ENCODE measurements at regions not wholly inside any gene's neighbourhood (a gene's known extent, or its start where the extent isn't known, plus 50 kb on each side); places are given as distances from the start of the nearest gene placed in this dataset.
A peak's percentile ranks its signal among the peaks of the same experiment; 100 is the strongest.
"Not testable (repeated sequence)": the region's sequence is repeated elsewhere in the genome, so short reads cannot be mapped to it uniquely, and the experiment has no call there.

DNA sequence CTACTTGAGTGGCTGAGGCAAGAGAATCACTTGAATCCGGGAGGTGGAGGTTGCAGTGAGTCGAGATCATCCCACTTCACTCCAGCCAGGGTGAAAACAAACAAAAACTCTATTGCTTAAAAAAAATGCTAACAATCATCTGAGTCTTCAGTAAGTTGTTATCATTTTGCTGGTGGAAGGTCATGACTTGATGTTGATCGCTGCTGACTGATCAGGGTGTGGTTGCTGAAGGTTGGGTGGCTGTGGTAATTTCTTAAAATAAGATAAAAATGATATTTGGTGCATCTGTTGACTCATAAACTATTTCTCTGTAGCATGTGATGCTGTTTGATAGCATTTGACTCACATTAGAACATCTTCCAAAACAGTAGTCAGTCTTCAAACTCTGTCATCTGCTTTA is 349.4 kb upstream of the PAPPA start:
- DNase-seq (ENCODE audit: low spot score): no peak

DNA sequence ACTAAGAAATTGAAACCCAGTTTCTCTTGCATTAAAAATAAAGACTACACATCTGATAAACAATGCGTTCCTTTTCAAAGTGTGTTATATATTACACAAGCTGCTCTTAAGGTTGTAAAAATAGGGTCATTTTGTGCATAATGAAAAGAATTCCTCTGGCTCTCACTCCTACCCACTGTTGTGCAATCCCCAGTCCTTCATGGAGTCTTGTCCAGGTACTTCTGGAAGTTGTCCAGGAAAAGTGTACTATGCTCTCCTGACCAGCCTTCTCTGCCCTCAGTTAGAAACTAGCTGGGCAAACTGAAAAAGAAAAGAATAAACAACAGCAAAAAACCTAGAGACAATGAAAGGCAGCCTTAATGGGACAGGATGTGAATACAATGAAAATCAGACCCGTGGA is 345.5 kb upstream of the PAPPA start:
- DNase-seq (ENCODE audit: low spot score): no peak

DNA sequence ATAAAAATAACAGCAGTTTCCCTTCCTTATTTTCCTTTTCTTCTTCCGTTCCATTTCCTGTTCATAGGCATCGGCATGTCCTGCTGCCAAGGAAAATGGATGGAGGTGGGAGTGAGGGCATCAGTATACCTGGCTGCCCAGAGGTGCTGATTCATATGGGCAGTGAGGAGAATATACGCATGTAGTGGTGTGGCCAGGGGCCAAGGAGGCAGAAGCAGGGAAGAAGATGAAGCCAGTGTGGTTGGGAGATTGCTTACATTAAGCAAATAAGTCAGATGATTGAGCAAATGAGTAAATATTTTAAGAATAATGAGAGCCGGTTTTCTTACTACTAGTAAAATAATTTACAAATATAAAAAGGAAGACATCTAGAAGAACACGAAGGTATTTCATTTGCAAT is 344.9 kb upstream of the PAPPA start:
- DNase-seq (ENCODE audit: low spot score): no peak

DNA sequence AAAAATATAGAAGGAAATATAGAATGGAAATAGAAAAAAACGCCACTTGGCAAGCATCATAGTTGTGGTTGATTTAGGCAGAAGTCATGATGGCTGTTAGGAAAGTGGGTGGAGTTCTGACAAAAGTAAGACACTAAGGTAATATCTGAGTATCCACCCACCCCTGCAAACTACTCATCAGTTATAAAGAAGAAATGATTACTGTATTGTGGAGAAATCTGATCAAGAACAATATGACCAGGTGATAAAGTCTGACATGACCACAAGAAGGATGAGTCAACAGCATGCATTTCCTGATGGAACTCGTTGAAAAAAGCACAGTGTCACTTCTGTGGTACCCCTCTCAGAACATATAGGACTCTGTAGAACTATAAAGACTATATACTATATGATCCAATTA is 343.4 kb upstream of the PAPPA start:
- DNase-seq (ENCODE audit: low spot score): no peak

DNA sequence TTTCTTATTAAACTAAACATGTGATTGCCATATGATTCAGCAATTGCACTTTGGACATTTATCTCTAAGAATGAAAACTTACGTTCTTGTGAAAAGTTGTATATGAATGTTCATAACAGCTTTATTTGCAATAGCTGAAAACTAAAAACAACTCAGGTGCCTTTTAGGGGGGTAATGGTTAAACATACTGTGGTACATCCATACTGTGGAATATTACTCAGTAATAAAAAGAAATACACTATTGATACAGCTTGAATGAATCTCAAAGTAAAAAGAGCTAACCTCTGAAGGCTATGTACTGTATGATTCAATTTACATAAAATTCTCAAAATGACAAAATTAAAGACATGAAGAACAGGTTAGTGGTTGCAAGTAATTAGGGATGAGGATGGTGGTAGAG is 339.5 kb upstream of the PAPPA start:
- no peak for DNase-seq (ENCODE audit: low spot score)

DNA sequence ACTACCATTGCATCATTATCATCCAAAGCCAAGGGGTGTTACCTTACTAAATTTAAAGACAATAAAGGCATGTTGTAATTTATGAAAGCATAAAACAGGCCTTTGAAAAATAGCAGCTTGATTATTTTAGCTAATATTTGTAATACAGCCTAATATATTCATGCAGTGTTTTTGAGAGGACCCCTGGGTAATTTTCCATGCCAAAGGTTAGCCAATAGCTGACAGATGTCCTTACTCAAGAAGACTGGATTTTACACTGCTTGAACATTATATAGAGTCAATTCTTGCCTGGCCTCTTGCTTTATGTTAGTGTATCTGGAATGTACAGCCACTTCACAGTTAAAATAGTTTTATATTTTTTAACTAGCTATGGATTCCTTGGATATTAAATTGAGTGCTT is 337.8 kb upstream of the PAPPA start:
- DNase-seq (ENCODE audit: low spot score): no peak

DNA sequence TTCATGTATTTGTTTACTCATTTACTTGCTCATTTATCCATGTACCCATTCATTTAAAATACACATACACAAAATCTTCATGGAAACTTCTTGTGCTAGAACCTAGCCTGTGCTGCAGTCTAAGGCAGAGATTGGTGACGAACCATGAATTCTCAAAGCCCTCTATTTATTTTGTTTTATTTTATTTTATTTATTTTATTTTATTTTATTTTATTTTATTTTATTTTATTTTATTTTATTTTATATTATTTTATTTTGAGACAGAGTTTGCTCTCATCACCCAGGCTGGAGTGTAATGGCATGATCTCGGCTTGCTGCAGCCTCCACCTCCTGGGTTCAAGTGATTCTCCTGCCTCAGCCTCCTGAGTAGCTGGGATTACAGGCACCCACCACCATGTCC is 334.9 kb upstream of the PAPPA start:
- not testable (repeated sequence) for DNase-seq (ENCODE audit: low spot score)

DNA sequence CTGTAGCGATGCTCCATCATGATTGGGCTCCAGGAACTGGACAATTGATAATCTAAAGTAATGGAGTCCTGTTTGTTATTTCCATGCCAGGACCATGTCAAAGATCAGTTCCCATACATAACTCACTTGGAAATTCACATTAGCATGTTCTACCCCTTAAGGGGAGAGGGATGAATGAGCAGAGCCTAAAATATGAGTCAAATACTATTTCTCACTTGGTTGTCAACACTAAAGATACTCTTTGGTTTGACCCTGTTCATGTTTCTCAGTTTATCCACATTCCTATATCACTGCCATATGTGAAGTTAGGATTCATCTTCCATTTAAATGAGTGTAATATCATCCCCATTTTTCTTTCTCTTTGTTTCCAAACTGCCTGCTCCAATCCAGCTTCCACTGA is 321.6 kb upstream of the PAPPA start:
- DNase-seq (ENCODE audit: low spot score): no peak

DNA sequence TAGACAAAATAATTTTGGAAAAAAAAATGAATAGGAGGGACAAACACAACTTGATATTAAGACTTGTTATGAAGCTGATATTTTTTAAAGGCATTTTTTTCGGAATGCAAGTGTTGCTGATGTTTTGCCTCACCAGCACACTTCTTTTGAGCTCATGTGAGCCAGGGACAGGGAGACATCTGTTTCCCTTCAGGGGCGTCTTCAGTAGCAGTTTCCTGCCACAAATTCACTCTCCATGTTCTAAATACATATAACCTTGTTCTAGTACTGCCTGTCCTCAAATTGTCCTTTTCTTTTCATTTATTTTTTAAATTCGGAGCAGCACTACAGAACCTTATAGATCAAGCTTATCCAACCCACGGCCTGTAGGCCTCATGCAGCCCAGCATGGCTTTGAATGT is 316.0 kb upstream of the PAPPA start:
- no peak for DNase-seq (ENCODE audit: low spot score)

DNA sequence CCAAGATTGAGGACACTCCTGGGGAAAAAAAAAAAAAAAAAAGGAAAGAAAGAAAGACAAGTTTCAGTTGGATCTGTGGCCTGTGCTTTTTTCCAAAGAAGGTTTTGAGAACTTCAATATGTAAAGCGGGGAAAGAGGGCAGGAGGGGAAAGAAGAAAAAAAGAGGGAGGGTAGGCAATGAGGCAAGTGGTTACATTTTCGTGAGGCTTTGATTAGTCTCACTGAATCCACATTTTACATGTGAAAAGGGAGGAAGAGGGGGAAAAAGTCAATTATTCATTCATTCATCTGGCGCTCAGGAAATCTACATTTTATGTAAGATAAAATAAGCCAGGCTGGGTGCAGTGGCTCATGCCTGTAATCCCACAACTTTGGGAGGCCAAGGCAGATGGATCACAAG is 315.2 kb upstream of the PAPPA start:
- no peak for DNase-seq (ENCODE audit: low spot score)

DNA sequence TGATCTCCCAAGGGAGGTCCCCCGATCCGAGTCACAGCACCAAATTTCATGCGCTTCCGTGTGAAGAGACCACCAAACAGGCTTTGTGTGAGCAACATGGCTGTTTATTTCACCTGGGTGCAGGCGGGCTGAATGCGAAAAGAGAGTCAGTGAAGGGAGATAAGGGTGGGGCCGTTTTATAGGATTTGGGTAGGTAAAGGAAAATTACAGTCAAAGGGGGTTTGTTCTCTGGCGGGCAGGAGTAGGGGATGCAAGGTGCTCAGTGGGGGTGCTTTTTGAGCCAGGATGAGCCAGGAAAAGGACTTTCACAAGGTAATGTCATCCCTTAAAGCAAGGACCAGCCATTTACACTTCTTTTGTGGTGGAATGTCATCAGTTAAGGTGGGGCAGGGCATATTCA is 309.2 kb upstream of the PAPPA start:
- DNase-seq (ENCODE audit: low spot score): not testable (repeated sequence)

DNA sequence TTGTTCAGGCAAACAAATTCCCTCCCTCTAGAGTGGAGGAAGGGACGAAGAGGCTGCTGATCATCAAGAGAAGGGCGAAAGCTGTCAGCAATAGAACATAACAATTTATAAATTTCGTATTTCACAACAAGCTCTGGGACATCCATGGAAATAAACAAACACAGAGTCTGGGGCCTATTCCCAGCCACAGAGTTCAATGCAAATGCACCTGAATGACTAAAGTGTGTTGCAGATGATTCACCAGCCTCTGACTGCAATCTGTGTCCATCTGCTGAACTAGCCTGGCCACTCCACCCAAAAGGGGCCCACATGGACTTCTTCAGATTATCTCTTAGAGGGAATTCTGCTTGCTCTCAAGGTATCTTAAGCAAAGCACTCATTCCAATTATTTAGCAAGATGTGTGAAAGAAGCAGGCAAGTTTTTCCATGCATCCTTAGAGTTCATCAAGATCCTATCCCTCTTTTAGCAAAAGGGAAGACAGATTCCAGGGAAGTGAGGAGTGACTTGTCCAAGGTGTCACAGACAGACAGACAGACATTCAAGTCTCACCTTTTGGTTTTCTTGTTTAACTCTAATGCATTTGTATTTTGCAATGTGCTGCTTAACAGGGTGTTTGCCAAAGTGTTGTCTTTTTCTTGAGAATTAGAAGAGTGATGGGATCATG is 307.8 kb upstream of the PAPPA start:
- DNase-seq (ENCODE audit: low spot score): no peak

DNA sequence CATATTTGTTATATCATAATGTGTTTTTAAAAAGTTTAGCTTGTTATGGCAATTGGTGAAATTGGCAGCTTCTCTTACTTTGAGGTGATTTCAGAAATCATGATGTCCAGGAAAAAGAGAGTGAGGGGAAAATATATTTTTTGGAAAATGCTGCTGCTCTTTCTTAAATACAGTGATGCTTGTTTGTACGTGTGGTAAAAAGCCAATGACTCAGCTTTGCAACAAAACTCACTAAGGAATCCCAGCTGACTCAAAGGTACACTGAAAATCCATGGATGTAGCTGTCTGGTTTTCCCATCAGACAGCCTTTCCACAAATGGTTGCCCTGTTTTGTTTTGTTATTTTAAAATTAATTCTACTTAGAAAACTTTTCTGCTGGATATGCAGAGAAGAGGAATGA is 306.4 kb upstream of the PAPPA start:
- no peak for DNase-seq (ENCODE audit: low spot score)

DNA sequence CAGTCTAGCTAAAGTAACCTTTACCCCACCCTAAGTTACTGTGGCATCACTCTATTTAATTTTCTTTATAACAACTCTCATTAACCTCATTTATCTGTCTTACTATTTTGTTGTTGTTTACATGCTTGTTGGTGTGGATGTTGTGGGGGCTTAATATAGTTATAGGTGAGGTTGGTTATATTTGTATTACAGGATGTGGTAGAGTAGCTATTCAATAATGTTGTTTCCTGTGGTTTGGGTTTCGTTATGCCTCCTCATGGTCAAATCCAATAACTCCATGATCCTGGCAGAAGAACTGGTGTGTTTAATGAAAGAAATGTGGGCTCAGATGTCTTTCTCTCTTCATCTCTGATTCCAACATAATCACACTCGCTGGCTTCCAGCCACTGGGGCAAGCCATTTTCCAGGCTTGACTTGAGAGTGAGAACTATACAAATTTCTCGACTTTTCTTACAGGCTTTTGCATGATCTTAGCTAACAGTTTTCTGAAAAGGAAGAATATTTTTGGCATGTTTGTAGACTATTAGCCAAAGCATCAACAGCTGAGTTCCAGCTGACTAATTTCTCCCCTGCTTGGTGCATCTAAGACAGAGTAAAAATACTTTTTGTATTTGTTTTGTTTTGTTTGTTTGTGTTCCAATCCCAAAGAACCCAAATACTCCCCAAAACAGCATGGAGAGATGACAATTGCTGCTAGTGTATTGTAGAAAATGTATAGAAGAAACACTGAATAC is 303.7 kb upstream of the PAPPA start:
- no peak for DNase-seq (ENCODE audit: low spot score)

DNA sequence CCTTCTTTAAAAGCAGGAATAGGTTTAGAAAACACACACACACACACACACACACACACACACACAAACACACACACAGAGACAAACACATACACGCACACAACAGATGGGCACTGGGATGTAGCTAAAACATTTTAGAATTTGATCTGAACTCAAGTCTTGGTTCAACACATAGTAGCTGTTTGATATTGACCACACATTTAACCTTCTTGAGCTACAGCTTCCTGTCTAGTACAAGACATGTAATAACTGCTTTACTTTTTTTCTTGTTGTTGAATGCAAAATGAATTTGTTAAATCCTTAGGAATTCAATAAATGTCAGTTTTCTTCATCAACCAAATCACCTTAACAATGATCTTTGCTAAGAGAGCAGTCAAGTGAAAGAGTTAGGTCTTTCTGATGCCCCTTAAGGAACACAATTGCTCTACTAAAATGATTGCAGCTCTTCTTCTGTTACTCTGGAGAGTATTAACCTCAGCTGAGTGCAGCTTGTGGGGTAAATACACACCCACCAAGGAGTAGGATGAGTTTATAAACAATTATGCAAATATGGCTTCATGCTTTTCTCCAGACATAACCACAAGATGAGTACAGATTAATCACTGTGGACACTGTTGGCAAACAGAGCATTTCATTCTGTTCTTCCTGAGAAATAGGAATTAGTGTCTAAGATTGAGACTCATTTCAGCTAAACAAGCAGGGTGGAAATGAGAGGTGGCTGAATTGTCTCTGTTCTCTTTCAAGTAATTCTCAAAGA is 302.9 kb upstream of the PAPPA start:
- no peak for DNase-seq (ENCODE audit: low spot score)

DNA sequence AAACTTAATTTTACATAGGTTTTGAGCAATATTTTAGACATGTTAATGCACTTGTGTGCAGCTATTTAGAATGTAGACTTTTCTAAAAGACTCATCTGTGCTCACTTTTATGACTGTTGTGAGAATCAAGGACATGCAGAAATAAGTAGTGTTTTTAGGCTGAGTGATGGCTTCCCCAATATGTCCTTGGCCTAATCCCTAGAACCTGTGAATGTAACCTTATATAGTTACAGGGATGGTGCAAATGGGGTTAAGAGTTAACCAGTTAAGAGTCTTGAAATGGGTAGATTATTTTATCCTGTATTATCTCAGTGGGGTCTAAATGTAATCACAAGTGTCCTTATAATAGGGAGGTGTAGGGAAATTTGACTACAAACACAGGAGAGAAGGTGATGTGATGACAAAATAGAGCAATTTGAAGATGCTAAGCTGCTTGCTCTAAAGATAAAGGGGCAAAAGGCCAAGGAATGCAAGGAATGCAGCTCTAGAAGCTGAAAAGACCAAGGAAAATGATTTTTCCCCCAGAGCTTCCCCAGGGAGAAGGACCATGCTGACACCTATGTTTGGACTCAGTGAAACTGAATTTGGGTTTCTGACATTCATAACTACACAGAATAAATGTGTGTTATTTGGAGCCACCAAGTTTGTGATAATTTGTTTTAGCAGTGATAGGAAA is 298.0 kb upstream of the PAPPA start:
- peak; percentile 13 for DNase-seq (ENCODE audit: low spot score)

DNA sequence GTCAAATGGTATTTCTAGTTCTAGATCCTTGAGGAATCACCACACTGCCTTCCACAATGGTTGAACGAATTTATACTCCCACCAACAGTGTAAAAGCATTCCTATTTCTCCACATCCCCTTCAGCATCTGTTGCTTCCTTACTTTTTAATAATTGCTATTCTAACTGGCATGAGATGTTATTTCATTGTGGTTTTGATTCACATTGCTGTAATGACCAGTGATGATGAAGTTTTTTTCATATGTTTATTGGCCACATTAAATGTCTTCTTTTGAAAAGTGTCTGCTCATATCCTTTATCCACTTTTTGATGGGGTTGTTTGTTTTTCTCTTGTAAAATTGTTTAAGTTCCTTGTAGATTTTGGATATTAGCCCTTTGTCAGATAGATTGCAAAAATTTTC is 295.2 kb upstream of the PAPPA start:
- not testable (repeated sequence) for DNase-seq (ENCODE audit: low spot score)

DNA sequence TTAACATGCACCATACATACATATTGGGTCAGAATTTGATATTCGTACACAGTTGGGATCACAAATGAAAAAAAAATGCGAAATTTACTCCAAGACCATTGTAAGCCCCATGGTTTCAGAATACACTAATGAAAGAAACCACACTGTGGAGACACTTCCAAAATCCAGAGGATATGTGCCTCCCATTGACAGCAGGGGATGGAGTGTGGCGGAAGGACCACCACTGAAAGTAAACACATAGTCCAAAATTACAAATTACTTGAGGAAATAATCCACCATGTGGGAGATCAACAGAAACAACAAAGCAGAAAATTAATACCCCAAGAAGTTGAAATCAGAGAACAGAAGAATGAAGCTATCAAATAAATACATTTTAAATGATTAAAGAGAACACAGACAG is 291.6 kb upstream of the PAPPA start:
- DNase-seq (ENCODE audit: low spot score): no peak

DNA sequence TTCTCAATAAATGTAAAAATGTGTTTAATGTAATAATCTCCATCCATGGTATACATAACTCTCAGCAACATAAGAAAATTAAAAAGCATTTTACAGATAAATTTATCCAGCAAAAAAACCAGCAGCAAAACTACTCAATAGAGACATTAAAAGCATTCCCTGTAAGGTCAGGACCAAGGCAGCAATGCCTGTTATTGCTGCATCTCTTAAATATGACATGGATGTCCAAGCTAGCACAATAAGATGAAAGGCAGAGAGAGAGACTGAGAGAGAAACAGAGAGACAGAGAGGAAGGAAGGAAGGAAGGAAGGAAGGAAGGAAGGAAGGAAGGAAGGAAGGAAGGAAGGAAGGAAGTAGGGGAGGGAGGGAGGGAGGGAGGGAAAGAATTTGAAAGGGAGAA is 289.0 kb upstream of the PAPPA start:
- DNase-seq (ENCODE audit: low spot score): no peak

DNA sequence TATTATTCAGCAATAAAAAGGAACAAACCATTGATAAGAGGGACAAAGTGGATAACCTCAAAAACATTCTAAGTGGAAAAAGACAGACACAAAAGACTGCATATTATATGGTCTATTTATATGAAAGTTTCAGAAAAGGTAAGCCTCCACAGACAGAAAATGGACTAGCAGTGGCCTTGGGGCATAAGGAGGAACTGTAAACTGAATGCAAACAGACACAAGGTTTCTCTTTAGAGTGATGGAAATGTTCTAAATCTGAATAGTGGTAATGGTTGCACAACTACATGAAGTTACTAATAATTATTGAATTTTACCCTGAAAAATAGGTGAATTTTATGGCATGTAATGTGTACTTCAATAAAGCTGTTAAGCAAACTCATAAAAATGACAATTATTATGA is 286.3 kb upstream of the PAPPA start:
- DNase-seq (ENCODE audit: low spot score): no peak

DNA sequence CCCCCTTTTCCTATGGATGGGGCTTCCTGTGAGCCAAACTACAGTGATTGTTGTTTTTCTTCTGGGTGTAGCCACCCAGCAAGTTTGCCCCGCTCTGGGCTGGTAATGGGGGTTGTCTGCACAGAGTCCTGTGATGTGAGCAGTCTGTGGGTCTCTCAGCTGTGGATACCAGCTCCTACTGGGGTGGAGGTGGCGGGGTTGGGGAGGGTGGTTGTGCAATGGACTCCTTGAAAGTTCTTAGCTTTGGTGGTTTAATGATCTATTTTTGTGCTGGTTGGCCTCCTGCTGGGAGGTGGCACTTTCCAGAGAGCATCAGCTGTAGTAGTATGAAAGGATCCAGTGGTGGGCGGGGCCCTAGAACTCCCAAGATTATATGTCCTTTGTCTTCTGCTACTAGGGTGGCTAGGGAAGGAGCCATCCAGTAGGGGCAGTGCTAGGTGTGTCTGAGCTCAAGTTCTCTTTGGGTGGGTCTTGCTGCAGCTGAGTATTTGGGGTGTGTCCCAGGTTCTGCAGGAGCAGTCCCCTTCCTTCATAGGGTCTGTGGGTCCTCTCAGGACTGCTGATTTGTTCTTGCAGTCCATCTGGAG is 275.6 kb upstream of the PAPPA start:
- DNase-seq (ENCODE audit: low spot score): no peak

DNA sequence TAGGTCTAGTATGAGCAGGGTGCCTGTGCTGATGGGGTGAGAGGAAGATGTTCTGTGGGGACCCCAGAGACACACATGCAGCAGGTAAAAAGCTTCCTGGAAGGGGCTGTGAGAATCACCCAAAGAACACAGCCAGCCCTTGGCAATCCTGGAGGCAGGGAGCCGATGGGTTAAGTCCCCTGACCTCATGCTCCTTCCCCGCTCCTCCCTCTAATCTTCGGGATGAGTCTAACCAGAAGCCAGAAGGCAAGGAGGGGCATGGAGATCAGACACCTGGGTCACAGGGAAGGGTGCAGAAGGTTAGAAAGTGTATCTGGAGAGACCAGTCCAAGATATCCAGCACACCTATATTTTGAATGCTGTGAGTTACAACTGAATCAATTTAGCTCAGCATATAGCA is 274.1 kb upstream of the PAPPA start:
- no peak for DNase-seq (ENCODE audit: low spot score)

Measured in iPS-NIHi11 (cell line).